HFFc6 (cell line): ENCODE measurements at regions not wholly inside any gene's neighbourhood (a gene's known extent, or its start where the extent isn't known, plus 50 kb on each side); places are given as distances from the start of the nearest gene placed in this dataset.

ENCODE experiments used
- DNase-seq: peaks from one replicate; pipeline ENCODE4 v3.0.0-alpha.2; 2018
- H3K27ac Mint-ChIP-seq: 2 replicates; pipeline ENCODE4 v1.8.0; 2020; ENCODE audit warnings: mild to moderate bottlenecking, mixed read lengths
- H3K27me3 Mint-ChIP-seq: 2 replicates; pipeline ENCODE4 v1.8.0; 2021; ENCODE audit warnings: mild to moderate bottlenecking, moderate library complexity, mixed read lengths; ENCODE audit not compliant: insufficient read depth
- H3K36me3 Mint-ChIP-seq: 2 replicates; pipeline ENCODE4 v1.8.0; 2021; ENCODE audit warnings: low read depth, mixed read lengths
- H3K4me1 Mint-ChIP-seq: 2 replicates; pipeline ENCODE4 v1.8.0; 2020; ENCODE audit warnings: low read depth, mixed read lengths
- H3K4me3 Mint-ChIP-seq: 2 replicates; pipeline ENCODE4 v1.8.0; 2020; ENCODE audit warnings: mild to moderate bottlenecking, moderate library complexity, mixed read lengths
- H3K9me3 Mint-ChIP-seq: 2 replicates; pipeline ENCODE4 v1.8.0; 2020; ENCODE audit warnings: mild to moderate bottlenecking, mixed read lengths
- TF ChIP-seq, protein P1 (sequence below): fragments of 200-600 bp; sonication (generic); IDR thresholded peaks from 2 replicates; pipeline ENCODE4 v1.5.0; 2021; ENCODE audit warnings: antibody characterized with exemption, mild to moderate bottlenecking

DNA sequence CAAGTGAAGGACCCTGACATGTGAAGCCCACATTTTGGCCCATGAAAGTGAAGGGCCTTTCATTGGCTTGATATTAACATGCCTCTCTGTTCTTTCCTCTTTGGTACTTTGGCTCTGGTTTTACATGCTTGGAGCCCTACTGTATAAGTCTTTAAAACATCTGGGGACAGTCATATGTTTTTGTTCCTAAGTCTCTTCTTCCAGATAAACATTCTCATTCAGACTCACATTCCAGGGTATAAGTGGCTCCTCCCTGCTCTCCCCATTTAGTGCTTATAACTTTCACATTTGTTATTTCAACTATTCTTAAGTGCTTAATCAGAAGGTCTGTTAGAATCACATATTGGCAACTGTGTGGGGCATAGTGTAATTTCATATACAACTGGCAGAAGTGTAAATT, 1932.2 kb upstream of the CELF4 start:
- H3K9me3 Mint-ChIP-seq, result no peaks in the 10 kb centered on the region
- H3K27me3 Mint-ChIP-seq, result no peaks in the 10 kb centered on the region

DNA sequence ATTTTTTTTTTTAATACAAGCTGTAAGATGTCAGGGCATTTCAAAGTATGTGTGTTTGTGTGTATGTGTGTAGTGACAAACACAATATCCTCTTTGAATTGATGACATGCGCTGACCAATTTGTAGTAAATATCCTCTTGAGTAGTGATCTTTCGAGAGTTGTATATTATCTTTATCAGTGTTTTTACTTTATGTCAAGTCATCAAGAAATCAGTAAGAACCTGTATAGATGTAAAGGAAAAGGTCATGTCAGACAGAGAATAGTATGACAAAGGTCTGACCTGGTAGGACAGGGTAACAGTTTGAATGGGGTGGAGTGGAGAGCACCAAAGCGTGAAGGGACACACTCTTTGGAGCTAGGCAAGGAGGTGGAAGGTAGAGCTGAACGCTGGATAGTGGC, 1931.4 kb upstream of the CELF4 start:
- no peaks in the 10 kb centered on the region for H3K9me3 Mint-ChIP-seq
- TF ChIP-seq, protein P1, sequence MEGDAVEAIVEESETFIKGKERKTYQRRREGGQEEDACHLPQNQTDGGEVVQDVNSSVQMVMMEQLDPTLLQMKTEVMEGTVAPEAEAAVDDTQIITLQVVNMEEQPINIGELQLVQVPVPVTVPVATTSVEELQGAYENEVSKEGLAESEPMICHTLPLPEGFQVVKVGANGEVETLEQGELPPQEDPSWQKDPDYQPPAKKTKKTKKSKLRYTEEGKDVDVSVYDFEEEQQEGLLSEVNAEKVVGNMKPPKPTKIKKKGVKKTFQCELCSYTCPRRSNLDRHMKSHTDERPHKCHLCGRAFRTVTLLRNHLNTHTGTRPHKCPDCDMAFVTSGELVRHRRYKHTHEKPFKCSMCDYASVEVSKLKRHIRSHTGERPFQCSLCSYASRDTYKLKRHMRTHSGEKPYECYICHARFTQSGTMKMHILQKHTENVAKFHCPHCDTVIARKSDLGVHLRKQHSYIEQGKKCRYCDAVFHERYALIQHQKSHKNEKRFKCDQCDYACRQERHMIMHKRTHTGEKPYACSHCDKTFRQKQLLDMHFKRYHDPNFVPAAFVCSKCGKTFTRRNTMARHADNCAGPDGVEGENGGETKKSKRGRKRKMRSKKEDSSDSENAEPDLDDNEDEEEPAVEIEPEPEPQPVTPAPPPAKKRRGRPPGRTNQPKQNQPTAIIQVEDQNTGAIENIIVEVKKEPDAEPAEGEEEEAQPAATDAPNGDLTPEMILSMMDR, result no peak
- no peaks in the 10 kb centered on the region for H3K4me1 Mint-ChIP-seq
- H3K27me3 Mint-ChIP-seq, result no peaks in the 10 kb centered on the region
- no peak overlapping the region for H3K4me3 Mint-ChIP-seq
- no peak overlapping the region for H3K27ac Mint-ChIP-seq
- no peaks in the 10 kb centered on the region for H3K36me3 Mint-ChIP-seq
- no peak for DNase-seq

More for the DNA sequence above, 1932.2 kb upstream of the CELF4 start:
- Mint-ChIP-seq H3K4me1 (no peaks in the 10 kb centered on the region), H3K36me3 (no peaks in the 10 kb centered on the region), H3K27ac (no peak overlapping the region), H3K4me3 (no peak overlapping the region)
- TF ChIP-seq, protein P1, result no peak
- DNase-seq, result no peak

DNA sequence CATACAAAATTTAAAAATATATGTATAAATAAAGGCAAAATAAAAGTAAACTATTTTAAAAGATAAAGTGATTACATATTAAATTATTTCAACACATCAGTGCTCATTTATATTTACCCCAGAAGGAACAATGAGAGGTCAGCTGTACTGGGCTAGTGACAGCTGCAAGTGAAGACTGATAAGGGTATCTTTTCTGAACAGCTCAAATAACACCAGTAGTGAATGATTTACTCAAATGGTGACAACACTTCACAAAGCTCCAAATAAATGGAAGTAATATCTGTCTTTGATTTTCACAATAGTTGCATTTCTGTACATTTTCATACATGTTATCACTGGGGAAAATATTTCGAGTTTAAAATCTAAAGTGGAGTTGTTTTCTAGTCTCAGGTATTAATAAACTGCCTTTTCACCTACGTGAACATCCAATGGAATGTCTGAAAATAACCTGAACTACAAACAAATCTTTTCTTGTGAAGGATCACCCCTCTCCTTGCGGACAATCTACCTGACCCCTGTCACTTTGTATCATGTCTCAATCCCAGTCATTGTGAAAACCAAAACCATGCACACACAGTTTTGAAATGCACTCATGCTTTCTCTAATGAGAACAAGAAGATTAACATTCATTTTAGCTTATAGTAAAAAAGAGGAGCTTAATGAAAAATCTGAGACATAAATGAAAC, 1928.8 kb upstream of the CELF4 start:
- no peak for DNase-seq
- H3K9me3 Mint-ChIP-seq, result no peaks in the 10 kb centered on the region
- no peak overlapping the region for H3K27ac Mint-ChIP-seq
- no peak overlapping the region for H3K4me3 Mint-ChIP-seq
- H3K4me1 Mint-ChIP-seq, result peaks cover 6% of the 10 kb centered on the region; the same call in 1 of the 2 replicates
- no peaks in the 10 kb centered on the region for H3K27me3 Mint-ChIP-seq
- no peaks in the 10 kb centered on the region; the same call in 1 of the 2 replicates for H3K36me3 Mint-ChIP-seq
- TF ChIP-seq, protein P1, result no peak

DNA sequence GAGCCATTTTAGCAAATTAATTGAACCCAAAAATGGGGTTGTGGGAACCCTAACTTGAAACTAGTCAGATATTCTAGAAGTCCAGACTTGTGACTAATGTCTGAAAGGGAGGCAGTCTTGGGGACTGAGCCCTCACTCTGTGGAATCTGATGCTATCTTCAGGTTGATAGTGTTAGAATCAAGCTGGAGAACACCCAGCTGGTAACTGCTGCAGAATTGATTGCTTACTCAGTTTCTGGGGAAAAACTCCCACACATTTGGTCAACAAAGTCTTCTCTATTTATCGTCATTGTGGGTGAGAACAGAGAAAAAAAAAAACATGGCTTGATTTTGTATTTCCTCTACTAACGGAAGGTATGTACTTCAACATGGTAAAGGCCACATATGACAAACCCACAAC, 1925.8 kb upstream of the CELF4 start:
- Mint-ChIP-seq H3K4me1 (peaks cover 16% of the 10 kb centered on the region; the same call in 1 of the 2 replicates), H3K27ac (no peak overlapping the region), H3K9me3 (no peaks in the 10 kb centered on the region), H3K4me3 (no peak overlapping the region), H3K27me3 (no peaks in the 10 kb centered on the region), H3K36me3 (no peaks in the 10 kb centered on the region; the same call in 1 of the 2 replicates)
- DNase-seq, result peak; percentile 9
- TF ChIP-seq, protein P1, result no peak

DNA sequence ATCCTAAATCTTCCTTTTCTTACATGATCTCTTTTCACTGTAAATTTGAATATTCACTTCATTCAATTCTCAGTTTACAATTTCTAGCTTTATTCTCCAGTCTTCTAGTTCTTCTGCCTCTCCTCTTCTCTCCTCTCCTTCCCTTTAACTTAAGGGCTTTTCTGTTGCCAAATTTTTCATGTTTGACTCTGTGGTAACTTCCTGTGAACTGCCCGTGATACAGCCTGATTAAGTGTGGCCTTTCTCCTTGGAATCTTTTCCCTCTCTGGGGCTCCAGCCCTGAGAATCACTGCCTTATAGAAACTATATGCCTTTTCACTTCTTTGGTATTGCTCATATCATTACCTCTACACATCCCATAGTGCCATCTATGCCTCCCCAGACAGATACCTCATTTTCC, 1923.8 kb upstream of the CELF4 start:
- H3K27me3 Mint-ChIP-seq, result no peaks in the 10 kb centered on the region
- TF ChIP-seq, protein P1, result no peak
- DNase-seq, result no peak
- no peaks in the 10 kb centered on the region; the same call in 1 of the 2 replicates for H3K36me3 Mint-ChIP-seq
- H3K27ac Mint-ChIP-seq, result no peak overlapping the region
- no peaks in the 10 kb centered on the region for H3K9me3 Mint-ChIP-seq
- H3K4me3 Mint-ChIP-seq, result no peak overlapping the region
- H3K4me1 Mint-ChIP-seq, result peaks cover 27% of the 10 kb centered on the region; the same call in 1 of the 2 replicates
